CD4-positive, alpha-beta T cell treated with Interleukin-21 for 1 hour (primary cell): ENCODE measurements at regions not wholly inside any gene's neighbourhood (a gene's known extent, or its start where the extent isn't known, plus 50 kb on each side); places are given as distances from the start of the nearest gene placed in this dataset.

Experiments used
- DNase-seq: peaks from one replicate; pipeline ENCODE4 v3.0.0-alpha.2; 2020

GRCh38 chr15:60215225-60215963 lies 182.4 kb downstream of the ANXA2 start:
- DNase-seq = no peak

DNA sequence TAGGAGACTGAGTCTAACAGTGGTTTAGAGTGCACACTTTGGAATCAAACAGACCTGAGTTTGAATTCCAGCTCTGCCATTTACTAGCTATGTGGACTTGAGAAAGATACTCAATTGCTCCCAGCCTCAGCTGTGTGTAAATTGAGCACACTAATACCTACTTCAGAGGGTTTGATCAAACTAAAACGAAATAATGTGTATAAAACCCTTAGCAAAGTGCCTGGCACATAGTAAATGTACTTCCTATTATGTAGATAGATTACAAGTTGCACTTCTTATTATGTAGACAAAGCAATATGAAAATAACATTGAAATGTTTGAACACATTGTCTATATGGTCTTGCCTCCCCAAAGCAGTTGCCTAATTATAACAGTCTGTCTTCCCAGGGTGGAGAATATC lies 180.6 kb downstream of the ANXA2 start:
- DNase-seq = no peak

GRCh38 chr15:60218256-60218655 lies 179.5 kb downstream of the ANXA2 start:
- no peak for DNase-seq

GRCh38 chr15:60219866-60220265 lies 177.9 kb downstream of the ANXA2 start:
- DNase-seq = no peak

DNA sequence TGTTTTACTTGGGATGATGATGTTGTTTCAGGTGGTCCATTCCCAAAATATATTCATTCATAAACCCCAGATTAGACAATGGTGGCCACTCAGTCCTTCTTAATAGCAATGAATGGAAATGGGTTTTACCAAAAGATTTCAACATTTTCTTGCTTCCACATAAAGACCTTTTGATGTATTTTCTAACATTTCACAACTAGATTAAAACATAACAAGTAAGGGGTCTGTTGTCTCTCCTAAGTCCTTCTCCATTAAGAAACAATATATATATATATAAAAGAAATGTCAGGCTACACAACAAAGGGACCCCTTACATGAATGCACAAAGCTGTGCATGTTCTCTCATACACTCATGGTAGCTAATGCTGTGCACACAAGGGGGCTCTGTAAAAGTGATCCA lies 176.4 kb downstream of the ANXA2 start:
- DNase-seq = no peak

- DNase-seq = no peak
Observed at GRCh38 chr15:60222404-60222803, 175.4 kb downstream of the ANXA2 start.

- no peak for DNase-seq
Observed at GRCh38 chr15:60223176-60223575, 174.6 kb downstream of the ANXA2 start.

DNA sequence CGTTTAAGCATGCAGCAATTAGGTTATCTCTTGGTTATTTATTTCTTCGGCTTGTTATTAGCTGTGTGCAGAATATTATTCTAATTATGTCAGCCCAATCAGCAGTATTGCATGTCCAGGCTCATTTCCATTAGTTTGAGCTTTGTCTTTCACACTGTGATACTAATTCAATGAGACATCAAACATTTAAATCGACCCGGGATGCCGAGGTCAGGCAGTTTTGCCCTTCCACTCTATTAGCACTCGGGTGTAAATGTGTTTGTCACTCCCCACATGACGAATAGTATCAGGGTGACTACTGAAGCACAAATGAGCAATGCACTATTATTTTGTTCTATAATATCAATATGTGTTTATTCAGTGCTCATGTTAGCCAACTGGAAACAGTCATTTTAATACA lies 170.9 kb downstream of the ANXA2 start:
- DNase-seq = no peak

GRCh38 chr15:60228101-60228500 lies 169.7 kb downstream of the ANXA2 start:
- DNase-seq = no peak

GRCh38 chr15:60228619-60229018 lies 169.2 kb downstream of the ANXA2 start:
- DNase-seq = no peak

GRCh38 chr15:60235951-60236710 lies 161.7 kb downstream of the ANXA2 start:
- DNase-seq = no peak

DNA sequence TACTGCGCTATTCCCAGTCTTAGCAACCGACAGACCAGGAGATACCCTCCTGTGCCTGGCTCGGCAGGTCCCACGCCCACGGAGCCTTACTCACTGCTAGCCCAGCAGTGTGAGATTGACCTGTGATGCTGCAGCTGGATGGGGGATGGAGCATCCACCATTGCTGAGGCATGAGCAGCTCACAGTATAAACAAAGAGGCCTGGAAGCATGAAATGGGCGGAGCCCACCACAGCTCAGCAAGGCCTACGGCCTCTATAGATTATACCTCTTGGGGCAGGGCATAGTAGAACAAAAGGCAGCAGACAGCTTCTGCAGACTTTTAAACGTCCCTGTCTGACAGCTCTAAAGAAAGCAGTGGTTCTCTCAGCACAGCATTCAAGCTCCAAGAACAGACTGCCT lies 160.3 kb downstream of the ANXA2 start:
- DNase-seq = no peak

- no peak for DNase-seq
Observed at GRCh38 chr15:60243769-60244168, 154.0 kb downstream of the ANXA2 start.

DNA sequence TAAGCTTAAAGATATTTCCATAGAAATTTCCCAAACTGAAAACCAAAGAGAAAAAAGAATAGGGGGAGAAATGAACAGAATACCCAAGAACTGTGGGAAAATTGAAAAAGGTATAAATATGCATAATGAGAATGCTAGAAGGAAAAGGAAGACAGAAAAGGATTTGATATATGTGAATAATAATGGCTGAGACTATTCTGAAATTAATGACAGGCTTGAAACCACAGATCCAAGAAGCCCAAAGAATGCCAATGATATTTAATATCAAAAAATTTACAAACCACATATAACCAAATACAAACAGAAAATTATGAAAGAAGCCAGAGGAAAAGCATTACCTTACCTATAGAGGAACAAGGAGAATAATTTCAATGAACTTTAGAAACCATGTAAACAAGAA lies 153.0 kb downstream of the ANXA2 start:
- no peak for DNase-seq

DNA sequence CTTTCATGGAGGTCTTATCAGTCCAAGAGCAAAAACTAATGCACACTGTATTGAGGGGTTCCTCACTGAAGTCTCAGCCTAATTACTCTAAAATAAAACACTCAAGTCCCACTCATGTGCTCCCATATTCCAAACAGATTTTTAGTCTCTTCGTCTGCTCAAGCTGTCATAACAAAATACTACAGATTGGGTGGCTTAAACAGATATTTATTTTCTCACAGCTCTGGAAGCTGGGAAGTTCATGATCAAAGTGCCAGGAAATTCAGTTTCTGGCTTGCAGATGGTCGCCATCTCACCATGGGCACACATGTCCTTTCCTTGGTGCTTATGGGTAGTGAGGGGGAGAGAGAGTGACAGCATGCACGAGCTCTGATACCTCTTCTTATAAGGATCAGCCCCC lies 147.5 kb downstream of the ANXA2 start:
- DNase-seq = no peak

DNA sequence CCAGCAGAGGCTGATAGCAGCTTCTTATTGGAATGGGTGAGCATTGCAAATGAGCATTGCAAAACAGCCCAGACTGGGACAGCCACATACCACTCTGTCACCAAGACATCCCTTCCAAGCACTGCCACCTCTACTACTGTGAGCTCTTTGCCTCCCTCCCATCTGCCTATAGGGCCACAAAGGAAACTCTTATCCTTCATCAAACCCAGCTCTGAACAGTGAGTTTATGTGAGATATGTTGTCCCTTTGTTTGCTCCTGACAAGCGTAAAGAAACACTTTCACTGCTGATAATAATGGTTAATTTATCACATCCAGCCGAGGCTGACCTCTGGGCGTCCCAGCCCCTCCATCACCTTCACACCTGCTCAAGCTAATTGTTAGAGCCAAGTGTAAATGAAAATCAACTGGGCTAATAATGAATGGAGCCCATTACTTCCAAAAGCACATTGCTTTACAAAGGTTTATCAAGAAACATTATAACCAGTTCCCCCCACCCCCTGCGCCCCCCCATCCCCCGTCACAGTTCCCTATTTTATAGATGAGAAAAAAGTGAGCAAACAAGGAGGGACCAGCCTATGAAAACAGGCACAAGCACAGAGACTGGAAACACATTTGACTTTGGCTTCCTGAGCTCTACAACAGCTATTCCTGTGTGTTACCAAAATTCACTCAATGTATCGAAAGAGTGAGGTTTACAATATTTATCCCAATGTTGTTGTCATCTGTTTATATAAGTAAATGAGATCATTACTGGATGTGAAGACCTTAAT lies 146.3 kb downstream of the ANXA2 start:
- DNase-seq = no peak

DNA sequence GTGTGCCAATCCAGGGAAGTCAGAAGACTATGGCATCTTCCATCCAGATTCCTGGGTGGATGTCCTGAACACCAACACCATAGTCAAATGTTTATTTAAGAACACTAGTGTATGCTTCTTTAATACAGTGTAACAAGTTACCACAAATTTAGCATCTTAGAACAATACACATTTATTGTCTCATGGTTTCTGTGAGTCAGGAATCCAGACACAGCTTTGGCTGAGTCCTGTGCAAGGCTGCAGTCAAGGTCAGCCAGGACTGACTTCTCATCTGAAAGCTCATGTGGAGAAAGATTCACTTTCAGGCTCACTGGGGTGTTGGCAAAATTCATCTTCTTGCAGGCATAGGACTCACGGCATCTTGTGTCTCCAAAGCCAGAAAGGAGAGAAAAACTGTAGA lies 143.4 kb downstream of the ANXA2 start:
- no peak for DNase-seq

GRCh38 chr15:60255390-60255789 lies 142.4 kb downstream of the ANXA2 start:
- peak; percentile 2 for DNase-seq

DNA sequence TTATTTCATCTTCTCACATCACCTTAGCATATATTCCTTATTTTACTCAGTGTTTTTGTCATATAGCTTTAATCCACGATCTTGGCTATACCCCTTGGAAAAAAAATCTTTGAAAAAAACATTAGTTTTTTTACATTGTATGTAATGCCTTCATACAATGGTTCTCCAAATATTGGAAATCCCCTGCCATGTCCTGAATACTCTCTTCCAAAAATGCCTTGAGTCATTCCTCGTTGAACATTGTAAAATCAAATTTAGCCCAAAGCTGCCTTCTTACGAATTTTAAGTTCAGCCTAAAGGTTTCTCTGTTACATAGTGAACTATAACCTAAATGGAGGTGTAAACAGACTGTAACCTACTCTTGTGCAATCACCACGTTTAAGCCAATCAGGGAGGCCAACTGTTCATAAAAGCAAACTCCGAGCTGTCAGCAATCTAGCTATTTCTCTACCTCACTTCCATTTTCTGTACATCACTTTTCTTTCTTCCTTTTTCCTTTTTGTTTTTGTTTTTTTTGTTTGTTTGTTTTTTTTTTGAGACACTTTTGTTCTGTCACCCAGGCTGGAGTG lies 140.1 kb downstream of the ANXA2 start:
- DNase-seq = no peak

DNA sequence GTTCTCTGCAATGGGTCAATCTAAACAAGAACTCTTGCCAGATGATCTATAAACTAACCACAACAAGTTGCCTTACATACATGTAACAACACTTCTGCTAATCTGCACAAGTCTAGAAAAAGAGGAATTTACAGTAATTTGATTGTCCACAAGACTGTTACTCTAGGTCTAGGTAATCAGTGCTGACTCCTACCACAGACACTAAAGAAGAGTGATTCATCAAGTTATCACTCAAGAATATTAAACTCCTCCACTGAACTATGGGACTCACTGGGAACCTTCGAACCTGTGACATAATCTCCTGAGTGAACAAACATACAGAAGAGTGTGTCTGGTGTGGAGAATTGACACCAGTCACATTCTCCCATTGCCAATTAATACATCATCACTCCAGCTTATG lies 138.3 kb downstream of the ANXA2 start:
- no peak for DNase-seq

GRCh38 chr15:60264088-60264487 lies 133.7 kb downstream of the ANXA2 start:
- DNase-seq = no peak

GRCh38 chr15:60264566-60264965 lies 133.2 kb downstream of the ANXA2 start:
- no peak for DNase-seq

- no peak for DNase-seq
Observed at GRCh38 chr15:60265057-60265456, 132.7 kb downstream of the ANXA2 start.

- no peak for DNase-seq
Observed at GRCh38 chr15:60272623-60273022, 125.2 kb downstream of the ANXA2 start.
